C1 segment of cervical spinal cord (tissue), 14 donors: ENCODE measurements at regions not wholly inside any gene's neighbourhood (a gene's known extent, or its start where the extent isn't known, plus 50 kb on each side); places are given as distances from the start of the nearest gene placed in this dataset.
A peak's percentile ranks its signal among the peaks of the same experiment; 100 is the strongest.

Experiments used
- DNase-seq, 14 donors: peaks; one replicate each; lab custom pipeline; 2025; lab: John Stamatoyannopoulos, UW

GRCh38 chr16:19361587-19361986 is 56.1 kb upstream of the TMC5 start:
- no peak for DNase-seq

DNA sequence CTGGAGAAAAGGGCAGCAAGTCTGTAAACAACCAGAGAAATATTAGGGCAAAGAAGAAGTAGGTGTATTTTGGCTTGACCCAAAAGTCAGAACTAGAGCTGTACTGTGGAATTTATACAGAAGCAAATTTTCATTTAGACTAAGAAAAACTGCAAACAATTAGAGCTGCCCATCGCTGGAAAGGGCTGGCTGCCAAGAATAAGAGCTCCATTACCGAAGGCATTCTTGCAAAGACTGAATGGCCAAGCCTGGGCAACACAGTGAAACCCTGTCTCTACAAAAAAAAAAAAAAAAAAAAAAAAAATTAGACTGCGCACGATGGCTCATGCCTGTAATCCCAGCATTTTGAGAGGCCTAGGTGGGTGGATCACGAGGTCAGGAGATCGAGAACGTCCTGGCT is 53.9 kb upstream of the TMC5 start:
- DNase-seq = peak in 7 of 14 donors; percentile 0 to 38 (median 6)

- DNase-seq = no peak
These were observed 52.2 kb upstream of the TMC5 start for GRCh38 chr16:19365486-19365885.

- no peak for DNase-seq
These were observed 51.3 kb upstream of the TMC5 start for GRCh38 chr16:19366391-19366790.

DNA sequence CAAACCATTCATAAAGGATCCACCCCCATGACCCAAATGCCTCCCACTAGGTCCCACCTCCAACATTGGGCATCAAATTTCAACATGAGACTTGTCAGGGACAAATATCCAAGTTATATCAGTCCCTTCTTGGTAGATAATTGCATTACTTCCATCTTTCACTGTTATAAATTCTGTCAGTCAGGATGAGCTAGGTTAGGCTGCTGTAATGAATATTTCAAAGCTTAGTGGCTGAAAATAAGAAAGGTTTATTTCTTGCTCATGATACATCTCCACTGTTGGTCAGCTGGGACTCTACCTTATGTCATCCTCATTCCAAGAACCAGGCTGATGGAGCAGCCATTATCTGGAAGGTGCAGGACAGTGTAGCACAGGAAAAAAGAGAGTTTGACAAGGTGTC is 50.3 kb upstream of the TMC5 start:
- no peak for DNase-seq
